Endothelial cell of umbilical vein (primary cell): ENCODE measurements at regions not wholly inside any gene's neighbourhood (a gene's known extent, or its start where the extent isn't known, plus 50 kb on each side); places are given as distances from the start of the nearest gene placed in this dataset.

Source experiments
- BruUV-seq: library from RNA; stranded (reverse); fragments of 400-500 nt; replicated peaks from 2 replicates; lab custom pipeline; 2021; lab: Mats Ljungman, UMichigan
- CTCF ChIA-PET: fragments of 300-600, 350-600 bp; sonication (Branson Sonifier 250); formaldehyde crosslinking; loops from one replicate; lab custom pipeline; 2021; ENCODE audit warnings: antibody characterized with exemption, inconsistent platforms; lab: Charles Lee
- POLR2A ChIA-PET: fragments of 300-600, 350-600 bp; sonication (Branson Sonifier 250); formaldehyde crosslinking; loops from one replicate; lab custom pipeline; 2021; ENCODE audit warnings: antibody characterized with exemption, inconsistent platforms; lab: Charles Lee
- DNase-seq: peaks from one replicate; pipeline ENCODE4 v3.0.0-alpha.2; 2011; ENCODE audit warnings: low read depth, low spot score
- FAIRE-seq: peaks from 2 replicates; lab custom pipeline; 2011; peaks lifted over from hg19 to GRCh38; lab: Jason Lieb, UNC
- H2AFZ ChIP-seq: 2 replicates; pipeline ENCODE4 v1.6.0; 2012; ENCODE audit warnings: low read depth, low read length, control low read depth, inconsistent platforms
- H3K27ac ChIP-seq: 2 replicates; pipeline ENCODE4 v1.5.1; 2011; ENCODE audit warnings: low read depth, mild to moderate bottlenecking, control low read depth, low read length, moderate library complexity; ENCODE audit not compliant: insufficient read depth
- H3K27me3 ChIP-seq, 2 experiments: 2 replicates each; pipeline versions ENCODE4 v1.6.0 to v1.6.1; 2011; ENCODE audit warnings: low read length in 2 of 2, mixed read lengths in 1 of 2; ENCODE audit not compliant: control insufficient read depth in 2 of 2, insufficient read depth in 2 of 2
- H3K36me3 ChIP-seq, 2 experiments: 2 replicates in 1 of 2; 3 replicates in 1 of 2; pipeline ENCODE4 v1.5.1; 2011; ENCODE audit warnings: low read length in 2 of 2, mild to moderate bottlenecking in 1 of 2, moderate library complexity in 1 of 2; ENCODE audit not compliant: control insufficient read depth in 2 of 2, insufficient read depth in 2 of 2; ENCODE audit errors: extremely low read depth in 1 of 2
- H3K4me1 ChIP-seq: 3 replicates; pipeline ENCODE4 v1.5.1; 2011; ENCODE audit warnings: mild to moderate bottlenecking, low read length; ENCODE audit not compliant: control insufficient read depth, insufficient read depth; ENCODE audit errors: extremely low read depth
- H3K4me2 ChIP-seq: 2 replicates; pipeline ENCODE4 v1.6.1; 2011; ENCODE audit warnings: low read length, control low read depth, mixed read lengths; ENCODE audit not compliant: insufficient read depth
- H3K4me3 ChIP-seq, 3 experiments: fragments of 200-600 bp in 1 of 3; sonication (generic), shearing (Covaris generic) in 1 of 3; replicated peaks in 1 of 3; 2 replicates each; pipeline ENCODE4 v1.5.1; 2011 to 2016; ENCODE audit warnings: control low read depth in 3 of 3, low read length in 3 of 3, mild to moderate bottlenecking in 2 of 3, inconsistent platforms in 1 of 3, low read depth in 1 of 3, moderate library complexity in 1 of 3; ENCODE audit not compliant: insufficient read depth in 1 of 3
- H3K79me2 ChIP-seq: 2 replicates; pipeline ENCODE4 v1.6.0; 2012; ENCODE audit warnings: low read length, inconsistent platforms; ENCODE audit not compliant: control insufficient read depth, insufficient read depth
- H3K9ac ChIP-seq: replicated peaks from 2 replicates; pipeline ENCODE3; 2011; ENCODE audit warnings: low read length, control low read depth; ENCODE audit not compliant: insufficient read depth; ENCODE audit errors: extremely low read depth
- H3K9me1 ChIP-seq: replicated peaks from 3 replicates; pipeline ENCODE4 v1.6.0; 2011; ENCODE audit warnings: mild to moderate bottlenecking, low read length; ENCODE audit not compliant: control insufficient read depth, insufficient read depth; ENCODE audit errors: extremely low read depth
- H3K9me3 ChIP-seq: replicated peaks from 2 replicates; pipeline ENCODE4 v1.5.1; 2012; ENCODE audit warnings: low read length, inconsistent platforms; ENCODE audit not compliant: control insufficient read depth, insufficient read depth
- H4K20me1 ChIP-seq: replicated peaks from 2 replicates; pipeline ENCODE3; 2011; ENCODE audit warnings: mild to moderate bottlenecking, low read length; ENCODE audit not compliant: control insufficient read depth, insufficient read depth; ENCODE audit errors: extremely low read depth
- EZH2 ChIP-seq: IDR thresholded peaks from 2 replicates; pipeline ENCODE4 v1.6.1; 2012; ENCODE audit warnings: borderline replicate concordance, low read depth, mild to moderate bottlenecking, moderate library complexity, low read length, inconsistent platforms; ENCODE audit not compliant: severe bottlenecking
- FOS ChIP-seq: IDR thresholded peaks from 2 replicates; pipeline ENCODE4 v1.6.1; 2011; ENCODE audit warnings: mild to moderate bottlenecking, low read length, moderate library complexity, borderline replicate concordance; ENCODE audit not compliant: insufficient read depth
- GATA2 ChIP-seq: IDR thresholded peaks from 2 replicates; pipeline ENCODE4 v1.7.0; 2011; ENCODE audit warnings: low read depth, mild to moderate bottlenecking, moderate library complexity, mixed read lengths, low read length; ENCODE audit not compliant: insufficient read length, insufficient read depth
- JUN ChIP-seq: IDR thresholded peaks from 2 replicates; pipeline ENCODE4 v1.6.1; 2011; ENCODE audit warnings: borderline replicate concordance, low read depth; ENCODE audit not compliant: insufficient read length, insufficient read depth
- MAX ChIP-seq: IDR thresholded peaks from 2 replicates; pipeline ENCODE4 v1.6.1; 2011; ENCODE audit not compliant: insufficient read depth, insufficient read length
- MYC ChIP-seq: IDR thresholded peaks from one replicate; pipeline ENCODE4 v1.6.1; 2011; ENCODE audit warnings: mild to moderate bottlenecking, low read depth, low read length
- POLR2A ChIP-seq: IDR thresholded peaks from 2 replicates; pipeline ENCODE4 v1.6.1; 2012; ENCODE audit warnings: low read depth, mild to moderate bottlenecking, control low read depth, low read length
- dilution Hi-C: fragments of 300-500 bp; cut with MboI; formaldehyde crosslinking; loops from one replicate; pipeline ENCODE4 v1.15.0; 2019; ENCODE audit warnings: low sequenced_read_pairs; ENCODE audit not compliant: extremely low pct_ligation_motif_present
- intact Hi-C: fragments of 100-400 bp; cut with micrococcal nuclease; formaldehyde crosslinking; loops from one replicate; pipeline ENCODE4 v1.10.0; 2022
- TF ChIP-seq, protein P1 (sequence below), 2 donors: IDR thresholded peaks; 1 replicate in 1 of 2; 2 replicates in 1 of 2; pipeline ENCODE4 v1.5.1; 2011; ENCODE audit warnings: low read length in 2 of 2, mild to moderate bottlenecking in 2 of 2, moderate library complexity in 2 of 2, control low read depth in 1 of 2, inconsistent platforms in 1 of 2, low read depth in 1 of 2; ENCODE audit not compliant: insufficient read depth in 1 of 2; ENCODE audit errors: extremely low read depth in 1 of 2

DNA sequence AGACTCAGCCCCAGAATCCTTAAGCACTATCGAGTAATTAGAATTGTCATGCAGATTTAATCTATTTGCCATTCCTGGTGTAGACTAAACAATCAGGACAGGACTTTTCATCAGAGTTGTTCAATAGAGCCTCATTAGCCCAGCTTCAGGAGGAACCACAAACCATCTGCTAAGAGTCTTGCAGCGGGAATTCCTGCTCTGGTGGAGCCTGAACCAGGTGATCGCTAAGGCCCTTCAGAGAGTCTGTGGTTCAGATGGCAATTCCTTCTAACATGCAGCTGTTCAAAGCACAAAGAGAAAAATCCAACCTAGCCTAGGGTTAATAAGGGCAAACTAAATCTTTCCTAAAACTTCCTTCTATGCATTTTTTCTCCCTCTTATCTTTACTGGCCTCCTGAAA, 119.1 kb upstream of the CPEB2 start:
- Histone ChIP-seq H3K36me3 (no peaks in the 10 kb centered on the region), H3K4me3 (no peak overlapping the region), H3K9me3 (no peaks in the 10 kb centered on the region), H2AFZ (no peak overlapping the region), H3K4me2 (no peak overlapping the region), H3K9me1 (no peaks in the 10 kb centered on the region), H4K20me1 (no peaks in the 10 kb centered on the region), H3K27ac (no peak overlapping the region), H3K79me2 (no peaks in the 10 kb centered on the region), H3K9ac (no peak overlapping the region), H3K27me3 (no peaks in the 10 kb centered on the region), H3K4me1 (no peaks in the 10 kb centered on the region)
- intact Hi-C loops (no loop called here), dilution Hi-C loops (no loop called here)
- DNase-seq (no peak), FAIRE-seq (no peak)
- CTCF ChIA-PET, result no interaction called here
- BruUV-seq, result no TSS peak
- TF ChIP-seq EZH2, result no peak
- TF ChIP-seq MYC, result no peak
- TF ChIP-seq MAX, result no peak
- POLR2A ChIA-PET, result no interaction called here

DNA sequence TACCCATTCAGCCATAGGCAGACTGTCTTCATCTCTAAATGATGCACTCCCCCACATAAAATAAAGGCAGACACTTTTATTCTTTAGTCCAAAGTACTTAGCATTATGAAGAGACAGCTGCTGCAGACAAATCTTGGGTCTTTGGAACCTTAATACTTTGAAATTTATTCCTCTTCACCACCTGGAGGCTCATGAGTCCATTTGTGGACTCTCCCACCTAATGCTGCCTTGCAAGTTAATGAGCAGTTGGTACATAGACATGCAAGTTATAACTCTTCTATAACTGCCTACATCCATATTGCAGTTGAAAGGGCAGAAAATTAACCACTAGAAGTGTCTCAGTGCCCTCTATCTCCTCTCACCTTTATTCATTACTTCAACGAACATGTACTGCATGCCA, 118.6 kb upstream of the CPEB2 start:
- POLR2A ChIA-PET, result no interaction called here
- no TSS peak for BruUV-seq
- Histone ChIP-seq H3K4me2 (no peak overlapping the region), H3K36me3 (no peaks in the 10 kb centered on the region), H2AFZ (no peak overlapping the region), H3K4me1 (no peaks in the 10 kb centered on the region), H4K20me1 (no peaks in the 10 kb centered on the region), H3K27ac (no peak overlapping the region), H3K9ac (no peak overlapping the region), H3K9me1 (no peaks in the 10 kb centered on the region), H3K27me3 (no peaks in the 10 kb centered on the region), H3K79me2 (no peaks in the 10 kb centered on the region), H3K9me3 (no peaks in the 10 kb centered on the region), H3K4me3 (no peak overlapping the region)
- no peak for TF ChIP-seq POLR2A
- TF ChIP-seq MYC, result no peak
- no peak for TF ChIP-seq FOS
- no peak for TF ChIP-seq JUN
- TF ChIP-seq, protein P1, sequence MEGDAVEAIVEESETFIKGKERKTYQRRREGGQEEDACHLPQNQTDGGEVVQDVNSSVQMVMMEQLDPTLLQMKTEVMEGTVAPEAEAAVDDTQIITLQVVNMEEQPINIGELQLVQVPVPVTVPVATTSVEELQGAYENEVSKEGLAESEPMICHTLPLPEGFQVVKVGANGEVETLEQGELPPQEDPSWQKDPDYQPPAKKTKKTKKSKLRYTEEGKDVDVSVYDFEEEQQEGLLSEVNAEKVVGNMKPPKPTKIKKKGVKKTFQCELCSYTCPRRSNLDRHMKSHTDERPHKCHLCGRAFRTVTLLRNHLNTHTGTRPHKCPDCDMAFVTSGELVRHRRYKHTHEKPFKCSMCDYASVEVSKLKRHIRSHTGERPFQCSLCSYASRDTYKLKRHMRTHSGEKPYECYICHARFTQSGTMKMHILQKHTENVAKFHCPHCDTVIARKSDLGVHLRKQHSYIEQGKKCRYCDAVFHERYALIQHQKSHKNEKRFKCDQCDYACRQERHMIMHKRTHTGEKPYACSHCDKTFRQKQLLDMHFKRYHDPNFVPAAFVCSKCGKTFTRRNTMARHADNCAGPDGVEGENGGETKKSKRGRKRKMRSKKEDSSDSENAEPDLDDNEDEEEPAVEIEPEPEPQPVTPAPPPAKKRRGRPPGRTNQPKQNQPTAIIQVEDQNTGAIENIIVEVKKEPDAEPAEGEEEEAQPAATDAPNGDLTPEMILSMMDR (IDR thresholded peaks at IDR 0.05; ENCODE audit: extremely low read depth in 1 of 2, insufficient read depth in 1 of 2, low read depth in 1 of 2, low read length in 2 of 2), result no peak
- no peak for TF ChIP-seq GATA2
- no peak for TF ChIP-seq EZH2
- CTCF ChIA-PET, result no interaction called here
- dilution Hi-C loops (no loop called here), intact Hi-C loops (no loop called here)
- DNase-seq (no peak), FAIRE-seq (no peak)
